NCI-H69 (cell line): ENCODE measurements at regions not wholly inside any gene's neighbourhood (a gene's known extent, or its start where the extent isn't known, plus 50 kb on each side); places are given as distances from the start of the nearest gene placed in this dataset.
"Not testable (repeated sequence)": the region's sequence is repeated elsewhere in the genome, so short reads cannot be mapped to it uniquely, and the experiment has no call there.

Experiments
- DNase-seq: peaks from one replicate; lab custom pipeline; 2025; lab: John Stamatoyannopoulos, UW

DNA sequence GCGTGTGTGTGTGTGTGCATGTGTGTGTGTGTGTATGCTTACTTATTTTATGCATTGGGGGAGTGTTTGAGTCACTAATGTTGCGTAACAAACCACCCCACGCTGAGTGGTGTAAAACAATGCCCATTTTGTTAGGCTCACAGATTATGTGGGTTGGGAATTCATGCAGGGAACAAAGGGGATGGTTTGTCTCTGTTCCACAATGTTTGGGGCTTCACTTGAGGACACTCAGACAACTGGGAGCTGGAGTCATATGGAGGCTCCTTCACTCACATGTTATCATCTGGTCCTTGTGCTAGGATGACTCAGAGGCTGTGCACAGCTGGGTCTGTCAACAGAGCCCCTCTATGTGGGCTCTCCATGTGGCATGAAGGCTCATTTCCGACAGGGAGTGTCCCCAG lies 51.3 kb upstream of the LARGE1 start:
- no peak for DNase-seq

DNA sequence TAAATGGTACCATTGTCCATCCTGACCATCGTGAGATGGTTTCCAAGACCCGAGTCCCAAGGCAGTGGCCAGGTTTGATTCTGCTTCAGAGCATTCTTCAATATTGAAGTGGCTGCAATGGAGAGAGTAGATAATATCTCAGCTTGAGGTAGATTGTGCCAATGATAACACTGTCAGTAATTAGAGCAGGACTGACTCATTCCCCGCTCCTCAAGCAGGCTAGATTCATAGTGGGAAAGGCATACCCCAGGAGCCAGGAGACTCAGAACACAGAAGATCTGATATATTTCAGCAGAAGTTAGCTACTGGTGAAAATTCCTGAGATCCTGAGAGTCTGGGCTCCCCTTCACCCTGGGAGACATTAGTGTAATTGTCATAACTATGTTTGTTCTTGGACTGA lies 55.6 kb upstream of the LARGE1 start:
- no peak for DNase-seq

DNA sequence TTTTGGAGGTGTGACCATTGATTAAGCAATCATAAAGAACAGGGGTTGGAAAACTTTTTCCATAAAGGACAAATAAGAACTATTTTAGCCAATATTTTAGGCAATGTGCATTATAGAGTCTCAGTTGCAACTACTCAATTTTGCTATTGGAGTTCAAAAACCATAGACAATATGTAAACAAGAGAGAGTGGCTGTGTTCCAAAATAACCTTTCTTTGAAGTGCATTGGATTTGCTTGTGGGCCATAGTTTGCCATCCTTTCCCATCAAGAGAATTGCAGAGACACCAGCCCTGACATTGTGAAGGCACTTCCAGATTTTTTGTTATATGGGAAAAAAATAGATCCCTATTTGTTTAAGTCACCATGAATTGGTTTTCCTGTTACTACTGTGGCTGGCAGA lies 63.3 kb upstream of the LARGE1 start:
- no peak for DNase-seq

DNA sequence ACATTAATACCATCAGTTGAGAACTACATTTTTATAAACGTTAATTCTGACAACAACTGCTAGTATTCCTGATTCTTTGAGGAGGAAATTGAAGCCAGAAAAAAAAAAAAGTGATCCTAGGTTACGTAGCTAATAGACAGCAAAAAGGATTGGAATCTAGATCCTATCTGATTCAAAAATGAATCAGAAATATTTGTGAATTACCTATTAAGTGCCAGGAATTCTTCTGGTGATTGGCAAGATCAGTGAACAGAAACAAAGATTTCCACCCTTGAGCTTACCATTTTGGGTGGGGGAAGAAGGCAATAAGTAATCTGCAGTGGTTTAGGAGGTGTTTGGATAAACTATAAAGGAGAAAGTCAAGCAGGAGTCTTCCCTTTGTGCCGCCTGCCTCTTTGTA lies 63.9 kb upstream of the LARGE1 start:
- DNase-seq = no peak

DNA sequence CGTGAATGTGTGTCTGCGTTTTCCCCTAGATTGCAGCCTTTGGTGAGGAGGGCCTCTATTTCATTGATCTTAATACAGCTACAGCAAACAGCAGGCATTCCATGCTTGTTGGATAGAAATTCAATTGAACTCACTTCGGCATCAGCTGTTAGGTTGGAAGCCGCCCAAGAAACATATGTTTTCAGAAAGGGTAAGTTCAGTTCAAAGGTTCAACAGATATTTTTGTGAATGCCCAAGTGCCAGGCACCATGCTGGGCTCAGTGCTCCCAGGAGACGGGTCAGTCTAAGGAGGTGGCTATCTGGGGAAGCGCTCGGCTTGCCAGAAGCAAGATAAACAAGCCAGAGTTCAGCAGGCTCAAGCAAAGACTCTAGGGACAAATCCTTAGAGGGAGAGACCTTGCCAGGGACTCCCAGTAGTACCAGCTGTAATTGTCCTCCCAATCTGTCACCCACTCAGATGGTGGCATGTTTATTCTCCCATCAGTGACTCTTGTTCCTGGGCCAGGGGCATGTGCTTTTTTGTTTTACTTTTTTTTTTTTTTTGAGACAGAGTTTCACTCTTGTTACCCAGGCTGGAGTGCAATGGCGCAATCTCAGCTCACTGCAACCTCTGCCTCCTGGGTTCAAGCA lies 64.5 kb upstream of the LARGE1 start:
- DNase-seq = no peak

DNA sequence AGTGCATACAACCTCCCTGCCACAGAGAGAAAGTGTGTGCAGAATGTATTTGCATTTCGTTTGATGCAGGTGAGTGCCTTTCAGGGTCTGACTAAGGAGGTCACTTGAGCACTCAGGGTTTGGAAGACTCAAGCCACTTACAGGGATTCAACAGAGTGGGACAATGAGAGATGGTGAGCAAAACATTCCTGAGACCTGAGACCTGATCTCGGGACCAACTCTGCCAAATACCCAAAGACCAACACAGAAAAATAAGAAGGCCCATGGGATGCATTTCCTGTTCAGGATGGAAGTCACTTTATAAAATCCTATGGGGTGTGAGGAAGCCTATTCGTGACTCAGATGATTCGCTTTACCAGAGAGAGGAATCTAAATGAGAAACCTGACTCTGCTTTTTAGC lies 65.2 kb upstream of the LARGE1 start:
- no peak for DNase-seq

DNA sequence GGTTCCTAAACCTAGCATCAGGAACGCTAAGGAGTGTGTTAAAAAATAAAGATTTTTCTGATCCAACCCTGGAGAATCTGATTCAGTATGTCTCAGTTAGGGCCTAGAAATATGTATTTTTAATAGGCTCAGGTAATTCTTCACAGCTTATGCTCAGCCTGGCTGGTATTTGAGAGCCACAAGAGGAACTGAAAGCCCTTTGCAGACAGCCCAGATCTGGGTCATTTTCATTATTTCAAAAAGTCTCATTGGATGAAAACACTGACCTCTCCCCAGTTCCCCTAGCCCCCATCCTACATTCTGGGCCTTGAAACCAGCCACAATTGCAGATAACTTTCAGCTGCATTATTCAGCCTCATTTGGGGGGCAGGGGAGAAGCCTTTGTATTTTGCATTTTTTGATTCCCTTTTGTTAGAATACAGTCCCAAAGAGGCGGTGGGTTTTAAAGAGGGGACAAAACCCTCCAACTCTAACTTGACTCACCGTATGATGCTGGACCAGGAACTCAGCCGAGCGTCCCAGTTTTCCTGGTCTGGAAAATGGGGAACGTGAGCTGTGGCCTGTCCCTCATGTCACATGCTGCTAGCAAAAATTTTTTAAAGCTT lies 66.0 kb upstream of the LARGE1 start:
- no peak for DNase-seq

DNA sequence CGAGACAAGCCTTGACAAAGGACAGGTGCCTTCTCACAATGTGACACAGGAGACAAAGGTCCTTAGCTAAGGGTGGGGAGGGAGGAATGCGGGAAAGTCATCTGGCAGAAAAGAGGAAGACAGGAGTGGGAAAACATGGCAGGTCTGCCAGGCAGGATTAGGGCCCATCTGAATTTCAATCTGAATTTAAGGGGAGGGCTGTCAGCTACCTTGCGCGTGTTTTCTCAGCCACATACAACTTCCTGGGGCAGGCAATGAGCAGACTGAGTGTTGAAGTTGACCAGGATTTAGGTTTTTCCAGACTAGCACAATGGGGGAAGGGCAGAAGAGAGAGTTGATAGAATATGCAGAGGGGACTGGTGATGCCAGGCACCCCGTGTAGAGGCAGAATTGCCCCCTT lies 66.7 kb upstream of the LARGE1 start:
- no peak for DNase-seq

DNA sequence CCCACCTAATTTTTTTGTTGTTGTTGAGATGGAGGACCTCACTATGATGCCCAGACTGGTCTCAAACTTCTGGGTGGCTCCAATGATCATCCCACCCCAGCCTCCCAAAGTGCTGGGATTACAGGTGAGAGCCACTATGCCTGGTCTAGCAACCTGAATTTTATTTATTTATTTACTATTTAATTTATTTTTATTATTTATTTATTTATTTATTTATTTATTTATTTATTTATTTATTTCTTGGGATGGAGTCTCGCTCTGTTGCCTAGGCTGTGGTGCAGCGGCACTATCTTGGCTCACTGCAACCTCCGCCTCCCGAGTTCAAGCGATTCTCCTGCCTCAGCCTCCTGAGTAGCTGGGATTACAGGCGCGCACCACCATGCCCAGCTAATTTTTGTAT lies 69.0 kb upstream of the LARGE1 start:
- DNase-seq = not testable (repeated sequence)

DNA sequence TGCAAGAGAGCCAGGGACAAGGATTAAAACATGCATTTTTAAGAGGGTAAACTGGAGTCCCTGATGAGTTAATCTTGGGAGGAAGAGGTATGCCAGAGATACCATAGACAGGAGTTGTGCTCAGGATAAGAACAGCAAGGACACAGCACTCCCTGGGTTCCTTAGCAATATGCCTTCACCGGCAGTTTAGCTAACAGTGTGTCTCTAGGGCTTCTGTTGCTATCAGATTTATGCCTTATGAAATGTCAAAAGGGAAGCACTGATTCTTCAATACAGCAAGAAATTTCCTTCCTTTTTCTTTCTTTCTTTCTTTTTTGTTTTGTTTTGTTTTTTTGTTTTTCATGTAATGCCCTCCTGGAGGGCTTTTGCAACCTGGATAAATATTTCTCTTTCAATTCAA lies 71.3 kb upstream of the LARGE1 start:
- no peak for DNase-seq

DNA sequence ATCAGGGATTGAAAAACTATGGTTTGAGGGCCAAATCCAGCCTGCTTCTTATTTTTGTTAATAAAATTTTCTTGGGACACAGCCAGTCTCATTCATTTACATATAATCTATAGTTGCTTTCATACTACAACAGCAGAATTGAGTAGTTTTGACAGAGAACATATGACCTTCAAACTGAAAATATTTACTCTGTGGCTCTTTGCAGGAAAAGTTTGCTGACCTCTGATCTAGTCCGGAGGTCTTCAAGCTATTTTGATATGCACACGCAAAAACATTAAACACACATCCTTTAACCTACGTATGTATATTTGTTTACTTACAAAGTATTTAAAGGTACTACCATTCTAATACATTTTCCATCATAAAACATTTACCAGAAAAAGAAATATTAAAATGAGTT lies 76.5 kb upstream of the LARGE1 start:
- no peak for DNase-seq

DNA sequence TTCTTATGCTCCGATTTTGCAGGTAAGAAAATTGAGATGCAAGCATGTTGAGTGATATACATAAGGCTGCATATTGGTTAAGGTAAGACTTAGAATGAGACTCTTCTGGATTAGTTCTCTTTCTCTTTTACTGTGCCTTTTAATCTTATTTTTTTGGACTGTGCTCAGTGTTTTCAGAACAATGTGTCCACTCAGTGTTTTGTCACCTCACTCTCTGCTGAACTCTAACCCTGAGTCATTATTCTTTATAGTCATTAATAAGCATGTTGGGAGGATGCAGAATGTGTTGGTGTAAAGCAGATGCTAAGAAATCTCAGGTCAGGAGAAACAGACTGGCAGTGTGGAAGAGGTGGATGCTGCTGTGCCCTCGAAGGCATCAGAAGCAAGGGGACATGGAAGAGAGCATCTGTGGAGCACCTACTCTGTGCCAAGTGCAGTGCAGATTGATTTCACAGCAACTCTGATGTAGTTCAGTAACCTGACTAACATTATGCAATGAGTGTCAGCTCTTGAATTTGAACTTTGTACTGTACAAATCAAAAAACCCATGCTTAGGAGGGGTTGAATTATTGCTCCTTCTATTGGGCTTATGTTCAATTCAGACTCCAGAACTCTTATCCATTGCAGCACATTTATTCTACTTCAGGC lies 80.7 kb upstream of the LARGE1 start:
- DNase-seq = no peak

DNA sequence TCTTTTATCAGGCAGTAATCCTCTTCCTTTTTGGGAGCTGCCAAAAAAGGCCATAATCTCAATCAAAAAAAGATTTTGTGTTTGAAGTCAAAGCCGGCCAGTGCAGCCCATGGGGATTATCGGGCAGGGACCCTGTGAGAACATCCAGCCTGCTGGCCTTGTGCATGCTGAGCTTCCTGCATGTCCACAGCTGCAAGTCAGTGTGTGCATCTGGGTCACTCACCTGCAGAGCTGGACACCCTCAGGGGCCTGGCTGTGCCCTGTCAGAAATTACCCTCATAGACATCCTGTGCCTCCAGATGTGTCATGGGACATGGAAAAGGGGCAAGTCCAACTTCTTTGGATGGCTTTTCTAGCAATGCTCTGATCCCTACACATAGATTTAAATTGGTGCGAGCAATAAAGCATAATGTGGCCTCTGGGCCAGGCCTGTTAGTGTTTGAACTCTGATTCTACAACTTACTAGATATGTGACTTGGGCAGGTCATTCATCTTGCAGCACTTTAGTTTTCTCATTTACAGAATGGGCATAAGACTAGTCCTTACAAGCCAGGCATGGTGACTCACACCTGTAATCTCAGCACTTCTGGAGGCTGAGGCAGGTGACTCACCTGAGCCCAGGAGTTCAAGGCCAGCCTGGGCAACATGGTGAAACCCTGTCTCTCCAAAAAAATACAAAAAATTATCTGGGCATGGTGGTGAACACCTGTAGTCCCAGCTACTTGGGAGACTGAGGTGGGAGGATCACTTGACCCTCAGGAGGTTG lies 81.6 kb upstream of the LARGE1 start:
- DNase-seq = no peak

DNA sequence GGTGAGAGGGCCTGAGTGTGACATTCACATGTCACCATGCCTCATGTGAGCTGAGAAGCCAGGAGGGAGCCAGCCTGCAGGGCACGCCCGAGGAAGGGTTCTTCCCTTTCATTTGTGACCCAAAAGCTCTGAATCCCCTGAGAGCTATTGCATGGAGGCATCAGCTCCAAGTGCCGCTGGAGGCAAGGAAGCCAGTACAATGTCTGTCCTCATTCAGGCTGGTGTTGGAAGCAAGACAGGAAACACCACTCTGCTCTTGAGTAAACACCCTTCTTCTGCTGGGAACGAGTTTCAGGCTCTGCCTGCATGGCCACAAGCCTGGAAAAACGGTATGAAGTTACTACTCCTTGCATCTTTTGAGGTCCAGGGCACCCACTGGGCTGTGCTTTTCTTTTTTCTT lies 83.8 kb upstream of the LARGE1 start:
- no peak for DNase-seq

DNA sequence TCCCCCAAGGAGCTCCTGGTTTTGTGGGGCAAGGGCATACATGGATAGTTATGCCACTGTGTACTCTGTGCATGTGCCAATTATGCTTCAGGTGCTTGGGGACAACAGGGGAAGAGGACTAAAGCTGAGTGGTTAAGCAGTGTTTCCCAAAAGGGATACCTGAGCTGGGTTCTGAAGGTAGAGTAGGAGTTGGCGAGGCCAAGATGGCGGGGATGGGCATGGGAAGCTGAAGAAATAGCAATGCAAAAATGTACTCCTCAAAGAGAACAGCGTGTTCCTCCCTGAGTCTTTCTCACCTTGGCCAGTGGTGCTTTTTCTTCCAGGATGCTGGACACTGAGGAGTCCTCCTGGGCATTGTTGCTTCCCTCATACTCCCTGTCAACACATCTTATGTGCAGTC lies 90.0 kb upstream of the LARGE1 start:
- DNase-seq = no peak

DNA sequence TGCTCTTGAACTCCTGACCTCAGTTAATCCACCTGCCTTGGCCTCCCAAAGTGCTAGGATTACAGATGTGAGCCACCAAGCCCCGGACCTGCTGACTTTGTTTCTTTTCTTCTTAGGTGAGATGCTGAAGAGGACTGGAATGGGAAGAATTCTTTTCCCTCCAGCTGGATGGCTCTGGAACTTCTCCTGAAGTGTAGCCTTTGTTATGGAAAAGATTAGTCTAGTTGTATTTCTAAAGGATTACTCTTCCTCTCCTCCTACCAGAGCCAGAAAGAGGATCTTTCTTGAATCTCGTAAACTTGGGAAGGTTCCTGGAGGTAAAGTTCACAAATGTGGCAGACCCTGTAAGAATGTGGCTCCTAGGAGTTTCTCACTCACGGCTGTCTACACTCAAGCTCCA lies 95.4 kb upstream of the LARGE1 start:
- DNase-seq = no peak

DNA sequence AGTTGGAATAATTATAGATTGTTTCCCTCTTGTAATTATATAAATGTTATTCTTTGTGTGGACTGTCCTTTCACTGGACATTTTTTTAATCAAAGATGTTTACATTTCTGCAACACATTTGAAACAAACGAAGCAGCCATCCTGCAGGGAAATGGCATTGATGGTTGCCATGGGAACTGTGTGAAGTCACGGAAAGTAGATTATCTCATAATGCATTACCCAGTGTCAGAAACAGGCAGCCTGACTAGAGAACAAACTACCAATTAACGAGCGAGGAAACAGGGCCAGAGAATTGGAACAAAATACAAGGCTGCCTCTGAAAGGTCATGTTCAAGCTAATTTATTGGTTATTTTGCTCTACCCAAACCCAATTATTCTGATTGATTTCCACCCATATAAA lies 96.9 kb upstream of the LARGE1 start:
- DNase-seq = no peak

DNA sequence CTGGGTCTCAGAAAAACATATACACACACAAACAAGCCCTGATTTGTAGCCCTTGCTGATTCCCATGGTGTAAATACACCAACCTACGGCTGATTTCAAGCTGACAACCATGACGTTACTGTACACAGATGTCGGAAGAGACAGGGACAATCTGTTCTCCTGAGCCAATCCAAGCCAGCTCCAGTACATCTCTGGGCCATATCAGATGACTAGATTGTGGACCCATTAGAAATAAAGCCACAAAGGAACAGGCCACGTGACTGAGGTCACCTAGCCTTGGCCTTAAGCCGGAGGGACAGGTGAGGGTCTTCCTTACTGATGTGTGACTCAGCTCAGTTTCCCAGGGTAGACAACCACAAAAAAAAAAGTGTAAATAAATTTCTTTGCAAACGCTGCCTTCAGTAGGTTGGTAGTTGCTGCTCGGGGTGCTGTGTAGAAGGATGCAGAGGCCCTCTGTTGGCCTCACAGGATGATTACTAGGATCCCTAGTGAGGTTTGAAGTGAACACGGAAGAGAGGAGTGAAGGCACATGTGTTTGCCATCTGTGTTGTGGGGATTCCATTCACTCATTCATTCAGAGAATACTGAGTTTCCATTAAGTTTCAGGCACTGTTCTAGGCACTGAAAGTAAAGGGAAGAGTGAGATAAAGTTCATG lies 99.0 kb upstream of the LARGE1 start:
- no peak for DNase-seq

DNA sequence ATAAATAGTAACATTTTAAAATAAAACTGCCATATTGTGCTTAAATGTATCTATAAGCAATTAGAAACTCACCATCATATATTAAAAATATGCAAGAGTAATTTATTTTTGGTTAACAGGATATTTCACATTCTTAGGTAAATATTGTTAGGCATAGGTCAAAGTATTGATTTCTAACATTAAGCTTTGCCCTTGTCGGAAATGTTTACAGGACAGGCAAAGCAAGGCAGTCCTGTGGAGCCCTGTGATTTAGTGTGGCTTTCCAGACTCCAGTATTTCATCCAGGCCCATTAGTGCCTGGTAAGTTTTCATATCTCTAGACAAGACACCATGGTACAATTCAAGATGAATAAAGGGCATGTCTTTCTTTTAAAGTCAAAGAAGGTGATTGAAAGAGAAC lies 114.9 kb upstream of the LARGE1 start:
- DNase-seq = no peak

DNA sequence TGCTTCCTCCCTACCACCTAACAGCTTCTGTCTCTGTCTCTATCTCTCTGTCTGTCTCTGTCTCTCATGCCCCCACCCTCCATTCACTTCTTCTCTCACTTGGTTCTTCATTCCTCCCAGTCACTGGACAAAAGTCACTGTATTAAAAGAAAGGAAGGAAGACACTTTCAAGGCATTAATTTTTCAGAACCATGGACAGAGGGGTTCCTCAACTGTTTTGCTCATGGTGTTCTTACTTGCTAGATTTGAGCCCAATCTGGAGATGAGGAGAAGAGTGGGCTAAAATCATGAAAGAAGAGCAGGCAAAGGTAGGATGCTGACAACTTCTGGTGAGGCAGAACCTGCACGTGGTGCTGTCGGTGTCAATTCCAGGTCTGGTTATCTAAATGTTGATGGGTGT lies 116.7 kb upstream of the LARGE1 start:
- DNase-seq = no peak

DNA sequence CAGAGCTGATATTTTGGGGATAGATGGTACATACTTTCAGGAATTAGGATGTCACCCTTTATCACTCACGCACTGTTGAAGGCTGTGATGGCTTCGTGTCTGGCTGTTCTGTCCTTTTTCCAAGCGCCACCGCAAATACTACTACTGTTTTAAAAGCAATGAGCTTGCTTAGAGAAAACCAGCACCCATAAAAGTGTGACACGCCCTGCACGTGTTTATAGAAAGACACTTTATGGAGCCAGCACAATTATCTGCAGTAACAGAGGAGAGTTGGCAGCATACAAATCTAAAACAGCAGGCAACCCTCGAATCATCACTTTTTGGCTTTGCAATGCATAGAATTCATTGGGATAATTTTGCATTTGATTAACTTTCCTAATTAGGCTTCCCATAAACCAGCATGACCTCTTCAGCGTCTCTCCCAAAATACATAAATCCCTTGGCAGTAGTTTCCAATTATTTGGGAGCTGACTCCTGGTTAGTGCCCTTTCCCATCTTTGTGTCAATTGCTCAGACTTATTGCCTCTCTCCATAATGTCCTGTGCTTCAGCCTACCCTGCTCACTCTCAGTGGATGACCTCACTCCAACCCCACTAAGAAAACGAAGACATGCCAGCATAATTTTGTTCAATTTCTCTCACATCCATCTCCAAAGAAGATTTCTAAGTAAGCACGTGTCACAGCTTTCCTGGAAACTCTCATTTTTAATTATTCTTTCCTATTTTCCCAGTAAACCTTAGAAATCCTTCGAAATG lies 118.7 kb upstream of the LARGE1 start:
- no peak for DNase-seq

DNA sequence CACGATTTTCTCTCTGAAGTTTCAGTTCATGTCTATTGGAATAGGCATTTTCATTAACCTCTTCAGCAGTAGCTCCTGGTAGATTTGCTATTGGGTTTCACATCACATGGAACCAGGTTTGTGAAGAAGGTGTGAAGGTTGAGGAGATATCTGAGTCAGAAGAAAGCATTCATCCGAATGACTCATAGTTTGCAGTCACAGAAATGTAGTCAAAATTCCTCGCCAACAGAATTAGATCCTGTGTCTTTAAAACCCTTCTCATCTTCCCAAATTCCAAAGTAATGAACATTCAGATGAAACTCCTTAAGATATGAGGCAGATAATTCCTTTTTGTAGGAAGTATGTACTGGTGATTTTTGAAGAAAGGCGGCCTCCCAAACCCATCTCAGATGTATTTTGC lies 125.0 kb upstream of the LARGE1 start:
- no peak for DNase-seq
